OCI-LY1 (cell line): ENCODE measurements at regions not wholly inside any gene's neighbourhood (a gene's known extent, or its start where the extent isn't known, plus 50 kb on each side); places are given as distances from the start of the nearest gene placed in this dataset.

Source experiments
- H2AFZ ChIP-seq: fragments of 200-600 bp; sonication (generic), shearing (Covaris generic); 2 replicates; pipeline ENCODE4 v1.6.0; 2014; ENCODE audit warnings: antibody characterized with exemption, mild to moderate bottlenecking, low read length
- H3F3A ChIP-seq: fragments of 200-600 bp; sonication (generic), shearing (Covaris generic); 2 replicates; pipeline ENCODE4 v1.6.0; 2014; ENCODE audit warnings: mild to moderate bottlenecking, antibody characterized with exemption, low read length, moderate library complexity; ENCODE audit not compliant: insufficient read depth
- H3K27ac ChIP-seq: fragments of 200-600 bp; sonication (generic); 2 replicates; pipeline ENCODE4 v1.5.1; 2014; ENCODE audit warnings: low read length, mixed run types, mild to moderate bottlenecking, low read depth; ENCODE audit not compliant: poor library complexity, severe bottlenecking
- H3K27me3 ChIP-seq: fragments of 200-600 bp; sonication (generic); 2 replicates; pipeline ENCODE4 v1.6.0; 2014; ENCODE audit warnings: antibody characterized with exemption, mild to moderate bottlenecking, low read length, moderate library complexity; ENCODE audit not compliant: insufficient read depth
- H3K36me3 ChIP-seq: fragments of 200-600 bp; sonication (generic); 2 replicates; pipeline ENCODE4 v1.6.1; 2014; ENCODE audit warnings: mild to moderate bottlenecking, antibody characterized with exemption, low read length, moderate library complexity, mixed read lengths; ENCODE audit not compliant: insufficient read depth
- H3K4me1 ChIP-seq: fragments of 200-600 bp; sonication (generic); 2 replicates; pipeline ENCODE4 v1.5.1; 2014; ENCODE audit warnings: mild to moderate bottlenecking, low read length, moderate library complexity; ENCODE audit not compliant: insufficient read depth, severe bottlenecking
- H3K4me2 ChIP-seq: fragments of 200-600 bp; sonication (generic), shearing (Covaris generic); 2 replicates; pipeline ENCODE4 v1.6.1; 2014; ENCODE audit warnings: low read length
- H3K4me3 ChIP-seq: fragments of 200-600 bp; sonication (generic); 2 replicates; pipeline ENCODE4 v1.5.1; 2014; ENCODE audit warnings: low read length, low read depth, mild to moderate bottlenecking, mixed read lengths; ENCODE audit not compliant: poor library complexity, severe bottlenecking
- H3K79me2 ChIP-seq: fragments of 200-600 bp; shearing (Covaris generic); 2 replicates; pipeline ENCODE4 v1.6.1; 2016; ENCODE audit warnings: mixed run types, low read length, mixed read lengths; ENCODE audit not compliant: insufficient read depth
- H3K9ac ChIP-seq: fragments of 200-600 bp; sonication (generic), shearing (Covaris generic); 2 replicates; pipeline ENCODE4 v1.6.1; 2014; ENCODE audit warnings: mild to moderate bottlenecking, low read length, mixed read lengths
- H3K9me2 ChIP-seq: fragments of 200-600 bp; sonication (generic), shearing (Covaris generic); 2 replicates; pipeline ENCODE4 v1.6.1; 2014; ENCODE audit warnings: low read depth, mild to moderate bottlenecking, low read length, mixed read lengths
- H3K9me3 ChIP-seq: fragments of 200-600 bp; shearing (Covaris generic); 2 replicates; pipeline ENCODE4 v1.6.1; 2014; ENCODE audit warnings: low read length, mixed read lengths
- H4K20me1 ChIP-seq: fragments of 200-600 bp; sonication (generic), shearing (Covaris generic); 2 replicates; pipeline ENCODE4 v1.6.0; 2016; ENCODE audit warnings: mild to moderate bottlenecking, low read length; ENCODE audit not compliant: insufficient read depth
- EZH2 ChIP-seq: fragments of 200-600 bp; sonication (generic), shearing (Covaris generic); IDR thresholded peaks from 2 replicates; pipeline ENCODE4 v1.8.0; 2017; ENCODE audit warnings: borderline replicate concordance, mixed run types, mild to moderate bottlenecking, antibody characterized with exemption, low read length, moderate library complexity, mixed read lengths
- TF ChIP-seq, protein P1 (sequence below): fragments of 200-600 bp; sonication (generic), shearing (Covaris generic); IDR thresholded peaks from 2 replicates; pipeline ENCODE4 v1.5.1; 2017; ENCODE audit warnings: mild to moderate bottlenecking, antibody characterized with exemption, low read length, moderate library complexity, mixed read lengths

DNA sequence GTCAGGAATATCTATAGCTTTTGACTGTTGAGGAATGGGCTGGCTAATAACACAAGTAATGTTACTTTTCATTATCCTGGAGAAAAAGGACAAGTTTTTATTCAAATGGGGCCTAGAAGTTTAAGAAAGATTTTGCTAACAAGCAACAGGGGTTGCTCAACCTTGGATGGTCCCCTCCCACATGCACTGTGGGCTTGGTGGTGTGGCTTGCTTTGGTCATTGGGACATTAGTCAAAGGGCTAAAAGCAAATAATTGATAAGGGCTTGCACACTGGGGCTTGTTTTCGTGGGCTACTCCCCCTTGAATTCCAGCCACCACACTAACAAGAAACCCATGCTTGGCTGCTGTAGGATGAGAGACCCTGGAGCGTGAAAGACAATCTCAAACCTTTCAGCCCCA lies 127.6 kb downstream of the JCAD start:
- H3K4me3 ChIP-seq: no peak overlapping the region
- no peak overlapping the region for H3K27ac ChIP-seq
- no peak overlapping the region for H3K9ac ChIP-seq
- TF ChIP-seq, protein P1, sequence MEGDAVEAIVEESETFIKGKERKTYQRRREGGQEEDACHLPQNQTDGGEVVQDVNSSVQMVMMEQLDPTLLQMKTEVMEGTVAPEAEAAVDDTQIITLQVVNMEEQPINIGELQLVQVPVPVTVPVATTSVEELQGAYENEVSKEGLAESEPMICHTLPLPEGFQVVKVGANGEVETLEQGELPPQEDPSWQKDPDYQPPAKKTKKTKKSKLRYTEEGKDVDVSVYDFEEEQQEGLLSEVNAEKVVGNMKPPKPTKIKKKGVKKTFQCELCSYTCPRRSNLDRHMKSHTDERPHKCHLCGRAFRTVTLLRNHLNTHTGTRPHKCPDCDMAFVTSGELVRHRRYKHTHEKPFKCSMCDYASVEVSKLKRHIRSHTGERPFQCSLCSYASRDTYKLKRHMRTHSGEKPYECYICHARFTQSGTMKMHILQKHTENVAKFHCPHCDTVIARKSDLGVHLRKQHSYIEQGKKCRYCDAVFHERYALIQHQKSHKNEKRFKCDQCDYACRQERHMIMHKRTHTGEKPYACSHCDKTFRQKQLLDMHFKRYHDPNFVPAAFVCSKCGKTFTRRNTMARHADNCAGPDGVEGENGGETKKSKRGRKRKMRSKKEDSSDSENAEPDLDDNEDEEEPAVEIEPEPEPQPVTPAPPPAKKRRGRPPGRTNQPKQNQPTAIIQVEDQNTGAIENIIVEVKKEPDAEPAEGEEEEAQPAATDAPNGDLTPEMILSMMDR: no peak
- no peak for TF ChIP-seq EZH2
- no peak overlapping the region for H3K4me2 ChIP-seq
- no peaks in the 10 kb centered on the region for H3K9me2 ChIP-seq
- no peaks in the 10 kb centered on the region for H3F3A ChIP-seq
- H3K79me2 ChIP-seq: no peaks in the 10 kb centered on the region
- H3K9me3 ChIP-seq: no peaks in the 10 kb centered on the region
- H2AFZ ChIP-seq: no peak overlapping the region
- H3K27me3 ChIP-seq: no peaks in the 10 kb centered on the region
- H3K4me1 ChIP-seq: no peaks in the 10 kb centered on the region
- no peaks in the 10 kb centered on the region for H4K20me1 ChIP-seq
- no peaks in the 10 kb centered on the region for H3K36me3 ChIP-seq

DNA sequence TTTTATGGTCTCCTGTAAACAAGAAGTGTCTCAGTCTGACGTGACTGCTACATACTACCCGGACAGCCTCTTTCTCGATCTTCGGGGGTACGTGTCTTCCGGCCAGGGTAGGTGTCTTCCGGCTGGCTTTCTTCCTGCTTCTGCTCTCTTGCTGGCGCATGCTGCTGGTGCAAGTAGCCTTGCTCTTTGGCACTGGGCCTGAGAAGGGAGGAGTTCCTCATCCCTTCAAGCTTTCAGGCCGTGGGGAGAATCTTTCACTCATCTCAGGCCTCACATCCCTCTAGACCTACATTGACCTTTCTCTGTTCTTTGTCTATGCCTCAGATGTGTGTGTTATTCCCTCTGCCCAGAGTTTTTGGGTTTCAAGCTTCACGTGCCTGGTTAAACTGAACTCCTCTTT lies 130.4 kb downstream of the JCAD start:
- no peaks in the 10 kb centered on the region for H4K20me1 ChIP-seq
- H3K9me2 ChIP-seq: no peaks in the 10 kb centered on the region
- no peaks in the 10 kb centered on the region for H3K9me3 ChIP-seq
- no peaks in the 10 kb centered on the region for H3K79me2 ChIP-seq
- TF ChIP-seq, protein P1: no peak
- TF ChIP-seq EZH2: no peak
- H2AFZ ChIP-seq: no peak overlapping the region
- no peaks in the 10 kb centered on the region for H3K36me3 ChIP-seq
- no peak overlapping the region for H3K27ac ChIP-seq
- H3F3A ChIP-seq: no peaks in the 10 kb centered on the region
- H3K4me2 ChIP-seq: no peak overlapping the region
- H3K27me3 ChIP-seq: no peaks in the 10 kb centered on the region
- H3K4me3 ChIP-seq: no peak overlapping the region
- no peak overlapping the region for H3K9ac ChIP-seq
- H3K4me1 ChIP-seq: no peaks in the 10 kb centered on the region

GRCh38 chr10:29926693-29927048 lies 132.7 kb downstream of the JCAD start:
- Histone ChIP-seq H3F3A (no peaks in the 10 kb centered on the region), H2AFZ (no peak overlapping the region), H3K79me2 (no peaks in the 10 kb centered on the region), H3K9ac (no peak overlapping the region), H3K9me3 (no peaks in the 10 kb centered on the region), H3K4me2 (no peak overlapping the region), H3K9me2 (no peaks in the 10 kb centered on the region), H4K20me1 (no peaks in the 10 kb centered on the region), H3K4me1 (no peaks in the 10 kb centered on the region), H3K27ac (no peak overlapping the region), H3K4me3 (no peak overlapping the region), H3K36me3 (no peaks in the 10 kb centered on the region), H3K27me3 (no peaks in the 10 kb centered on the region)
- TF ChIP-seq, protein P1: no peak
- no peak for TF ChIP-seq EZH2
